GM23338 (cell line): ENCODE measurements at regions not wholly inside any gene's neighbourhood (a gene's known extent, or its start where the extent isn't known, plus 50 kb on each side); places are given as distances from the start of the nearest gene placed in this dataset.
A peak's percentile ranks its signal among the peaks of the same experiment; 100 is the strongest.

Experiments used
- ATAC-seq: fragments of 200-7000 bp; cut with Tn5 transposase; 3 replicates; pipeline ENCODE4 v1.9.1; 2020
- DNase-seq: peaks from one replicate; pipeline ENCODE4 v3.0.0-alpha.2; 2015; ENCODE audit warnings: low spot score
- H2AFZ ChIP-seq: fragments of 200-600 bp; sonication (generic); 2 replicates; pipeline ENCODE4 v1.8.0; 2016; ENCODE audit warnings: antibody characterized with exemption, mild to moderate bottlenecking, moderate library complexity
- H3F3A ChIP-seq: fragments of 200-600 bp; sonication (generic); replicated peaks from 2 replicates; pipeline ENCODE4 v1.8.0; 2017; ENCODE audit warnings: antibody characterized with exemption, mixed run types, low read depth
- H3K27ac ChIP-seq: fragments of 200-600 bp; sonication (generic); 2 replicates; pipeline ENCODE4 v1.6.1; 2016; ENCODE audit warnings: low read depth
- H3K27me3 ChIP-seq: fragments of 200-600 bp; sonication (generic); 2 replicates; pipeline ENCODE4 v1.8.0; 2016; ENCODE audit warnings: mild to moderate bottlenecking, mixed run types, moderate library complexity; ENCODE audit not compliant: insufficient read depth
- H3K36me3 ChIP-seq: fragments of 200-600 bp; sonication (generic); 2 replicates; pipeline ENCODE4 v1.8.0; 2016; ENCODE audit warnings: mild to moderate bottlenecking; ENCODE audit not compliant: insufficient read depth
- H3K4me1 ChIP-seq: fragments of 200-600 bp; sonication (generic); 2 replicates; pipeline ENCODE4 v1.8.0; 2016; ENCODE audit warnings: mild to moderate bottlenecking, moderate library complexity; ENCODE audit not compliant: insufficient read depth
- H3K4me2 ChIP-seq: fragments of 200-600 bp; sonication (generic); 2 replicates; pipeline ENCODE4 v1.7.1; 2017; ENCODE audit warnings: mixed run types
- H3K4me3 ChIP-seq: fragments of 200-600 bp; sonication (generic); 2 replicates; pipeline ENCODE4 v1.6.1; 2016; ENCODE audit warnings: mixed run types
- H3K79me2 ChIP-seq: fragments of 200-600 bp; sonication (generic); replicated peaks from 2 replicates; pipeline ENCODE4 v1.8.0; 2017; ENCODE audit warnings: mild to moderate bottlenecking; ENCODE audit not compliant: insufficient read depth
- H3K9me2 ChIP-seq: fragments of 200-600 bp; sonication (generic); 2 replicates; pipeline ENCODE4 v1.8.0; 2017; ENCODE audit not compliant: insufficient read depth
- H4K20me1 ChIP-seq: fragments of 200-600 bp; sonication (generic); replicated peaks from 2 replicates; pipeline ENCODE4 v1.8.0; 2017; ENCODE audit warnings: mild to moderate bottlenecking; ENCODE audit not compliant: insufficient read depth
- H3K27ac Mint-ChIP-seq: 2 replicates; pipeline ENCODE4 v1.8.0; 2020; ENCODE audit warnings: inconsistent platforms, mild to moderate bottlenecking, moderate library complexity, mixed read lengths
- H3K27me3 Mint-ChIP-seq: 3 replicates; pipeline ENCODE4 v1.8.0; 2022; ENCODE audit warnings: low read depth, mild to moderate bottlenecking, moderate library complexity, mixed read lengths, inconsistent platforms; ENCODE audit not compliant: insufficient read depth, poor library complexity
- H3K36me3 Mint-ChIP-seq: 3 replicates; pipeline ENCODE4 v1.8.0; 2021; ENCODE audit warnings: low read depth, mild to moderate bottlenecking, inconsistent platforms, moderate library complexity, mixed read lengths
- H3K4me1 Mint-ChIP-seq: 3 replicates; pipeline ENCODE4 v1.8.0; 2020; ENCODE audit warnings: mild to moderate bottlenecking, inconsistent platforms, mixed read lengths
- H3K4me3 Mint-ChIP-seq: 3 replicates; pipeline ENCODE4 v1.8.0; 2021; ENCODE audit warnings: moderate library complexity, mild to moderate bottlenecking, inconsistent platforms, mixed read lengths
- H3K9me3 Mint-ChIP-seq: 3 replicates; pipeline ENCODE4 v1.8.0; 2020; ENCODE audit warnings: moderate library complexity, mild to moderate bottlenecking, inconsistent platforms, mixed read lengths
- CREB1 ChIP-seq: fragments of 250-450 bp; sonication (Bioruptor Pico); IDR thresholded peaks from 2 replicates; pipeline ENCODE4 v1.5.0; 2020; ENCODE audit warnings: low read depth, mild to moderate bottlenecking, moderate library complexity
- EZH2phosphoT487 ChIP-seq: fragments of 200-600 bp; sonication (generic); IDR thresholded peaks from one replicate; pipeline ENCODE4 v1.8.1; 2018; ENCODE audit warnings: antibody characterized with exemption; ENCODE audit not compliant: unreplicated experiment
- JUNB ChIP-seq: IDR thresholded peaks from one replicate; pipeline ENCODE4 v1.6.1; 2016; ENCODE audit warnings: antibody characterized with exemption; ENCODE audit not compliant: unreplicated experiment
- NANOG ChIP-seq: IDR thresholded peaks from 2 replicates; pipeline ENCODE4 v1.6.1; 2016; ENCODE audit warnings: antibody characterized with exemption, borderline replicate concordance
- POLR2AphosphoS5 ChIP-seq: IDR thresholded peaks from 2 replicates; pipeline ENCODE4 v1.6.1; 2016; ENCODE audit warnings: antibody characterized with exemption, low read depth
- ZNF114 ChIP-seq: fragments of 250-450 bp; sonication (Bioruptor Pico); IDR thresholded peaks from 2 replicates; pipeline ENCODE4 v1.5.0; 2020; ENCODE audit warnings: mild to moderate bottlenecking, moderate library complexity
- ZNF331 ChIP-seq: fragments of 250-450 bp; sonication (Bioruptor Pico); IDR thresholded peaks from 2 replicates; pipeline ENCODE4 v1.5.0; 2020; ENCODE audit warnings: low read depth, mild to moderate bottlenecking, moderate library complexity
- ZNF462 ChIP-seq: fragments of 250-450 bp; sonication (Bioruptor Pico); IDR thresholded peaks from 2 replicates; pipeline ENCODE4 v1.5.0; 2020; ENCODE audit warnings: mild to moderate bottlenecking, moderate library complexity

GRCh38 chr3:23129117-23129516, 74.0 kb upstream of the UBE2E2 start (continued):
- no peak for TF ChIP-seq ZNF462 (CRISPR knock-in tag)

GRCh38 chr3:23129817-23130216, 73.3 kb upstream of the UBE2E2 start:
- TF ChIP-seq JUNB, result no peak
- TF ChIP-seq NANOG, result no peak
- no peak for TF ChIP-seq POLR2AphosphoS5
- TF ChIP-seq ZNF331 (CRISPR knock-in tag), result no peak
- no peak for TF ChIP-seq ZNF462 (CRISPR knock-in tag)
- TF ChIP-seq CREB1 (CRISPR knock-in tag), result no peak
- no peak for TF ChIP-seq EZH2phosphoT487
- TF ChIP-seq ZNF114, result no peak
- Mint-ChIP-seq H3K36me3 (no peaks in the 10 kb centered on the region), H3K27me3 (no peaks in the 10 kb centered on the region), H3K9me3 (no peaks in the 10 kb centered on the region), H3K27ac (no peak overlapping the region), H3K4me3 (no peak overlapping the region), H3K4me1 (no peaks in the 10 kb centered on the region)
- Histone ChIP-seq H3K4me2 (no peak overlapping the region), H3K27me3 (no peaks in the 10 kb centered on the region), H3K4me3 (no peak overlapping the region), H3K79me2 (no peaks in the 10 kb centered on the region), H3K9me2 (0 out of 2 replicates have a peak, but pooled peaks cover 8% of the 10 kb centered on the region), H3F3A (no peaks in the 10 kb centered on the region), H2AFZ (peak overlapping the region; percentile 82; the same call in 1 of the 2 replicates), H3K27ac (no peak overlapping the region), H3K36me3 (no peaks in the 10 kb centered on the region), H3K4me1 (no peaks in the 10 kb centered on the region), H4K20me1 (no peaks in the 10 kb centered on the region)
- ATAC-seq (peak; percentile 43), DNase-seq (no peak)
